Nephron (organoid): ENCODE measurements at regions not wholly inside any gene's neighbourhood (a gene's known extent, or its start where the extent isn't known, plus 50 kb on each side); places are given as distances from the start of the nearest gene placed in this dataset.

Experiments
- H3K27ac Mint-ChIP-seq, 3 experiments: 2 replicates each; pipeline ENCODE4 v1.8.0; 2020; ENCODE audit warnings: mixed read lengths in 3 of 3, mild to moderate bottlenecking in 2 of 3, moderate library complexity in 1 of 3
- H3K27me3 Mint-ChIP-seq: 2 replicates; pipeline ENCODE4 v1.8.0; 2021; ENCODE audit warnings: low read depth, mild to moderate bottlenecking, moderate library complexity, mixed read lengths
- H3K36me3 Mint-ChIP-seq: 2 replicates; pipeline ENCODE4 v1.8.0; 2020; ENCODE audit warnings: low read depth, mixed read lengths
- H3K4me1 Mint-ChIP-seq: 2 replicates; pipeline ENCODE4 v1.8.0; 2020; ENCODE audit warnings: mixed read lengths
- H3K4me3 Mint-ChIP-seq, 3 experiments: 2 replicates each; pipeline ENCODE4 v1.8.0; 2020; ENCODE audit warnings: mild to moderate bottlenecking in 3 of 3, mixed read lengths in 3 of 3, moderate library complexity in 2 of 3
- H3K9me3 Mint-ChIP-seq: 2 replicates; pipeline ENCODE4 v1.8.0; 2020; ENCODE audit warnings: mixed read lengths
- TF ChIP-seq, protein P1 (sequence below), 3 experiments: fragments of 200-600 bp; sonication (generic); IDR thresholded peaks; one replicate each; pipeline ENCODE4 v1.5.0; 2021; ENCODE audit warnings: antibody characterized with exemption in 3 of 3; ENCODE audit not compliant: unreplicated experiment in 3 of 3

DNA sequence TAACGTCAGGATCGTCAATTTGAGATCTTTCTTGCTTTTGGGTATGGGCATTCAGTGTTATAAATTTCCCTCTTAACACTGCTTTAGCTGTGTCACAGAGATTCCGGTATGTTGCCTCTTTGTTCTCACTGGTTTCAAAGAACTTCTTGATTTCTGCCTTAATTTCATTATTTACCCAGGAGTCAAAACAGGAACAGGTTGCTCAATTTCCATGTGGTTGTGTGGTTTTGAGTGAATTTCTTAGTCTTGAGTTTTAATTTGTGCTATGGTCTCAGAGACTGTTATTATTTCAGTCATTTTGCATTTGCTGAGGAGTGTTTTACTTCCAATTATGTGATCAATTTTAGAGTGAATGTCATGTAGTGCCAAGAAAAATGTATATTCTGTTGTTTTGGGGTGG is 153.1 kb downstream of the PCDH17 start:
- H3K9me3 Mint-ChIP-seq = peaks cover 8% of the 10 kb centered on the region
- H3K4me1 Mint-ChIP-seq = no peaks in the 10 kb centered on the region
- H3K4me3 Mint-ChIP-seq = no peak overlapping the region
- H3K36me3 Mint-ChIP-seq = no peaks in the 10 kb centered on the region
- no peaks in the 10 kb centered on the region for H3K27me3 Mint-ChIP-seq
- TF ChIP-seq, protein P1, sequence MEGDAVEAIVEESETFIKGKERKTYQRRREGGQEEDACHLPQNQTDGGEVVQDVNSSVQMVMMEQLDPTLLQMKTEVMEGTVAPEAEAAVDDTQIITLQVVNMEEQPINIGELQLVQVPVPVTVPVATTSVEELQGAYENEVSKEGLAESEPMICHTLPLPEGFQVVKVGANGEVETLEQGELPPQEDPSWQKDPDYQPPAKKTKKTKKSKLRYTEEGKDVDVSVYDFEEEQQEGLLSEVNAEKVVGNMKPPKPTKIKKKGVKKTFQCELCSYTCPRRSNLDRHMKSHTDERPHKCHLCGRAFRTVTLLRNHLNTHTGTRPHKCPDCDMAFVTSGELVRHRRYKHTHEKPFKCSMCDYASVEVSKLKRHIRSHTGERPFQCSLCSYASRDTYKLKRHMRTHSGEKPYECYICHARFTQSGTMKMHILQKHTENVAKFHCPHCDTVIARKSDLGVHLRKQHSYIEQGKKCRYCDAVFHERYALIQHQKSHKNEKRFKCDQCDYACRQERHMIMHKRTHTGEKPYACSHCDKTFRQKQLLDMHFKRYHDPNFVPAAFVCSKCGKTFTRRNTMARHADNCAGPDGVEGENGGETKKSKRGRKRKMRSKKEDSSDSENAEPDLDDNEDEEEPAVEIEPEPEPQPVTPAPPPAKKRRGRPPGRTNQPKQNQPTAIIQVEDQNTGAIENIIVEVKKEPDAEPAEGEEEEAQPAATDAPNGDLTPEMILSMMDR (IDR thresholded peaks at IDR 0.05; ENCODE audit: unreplicated experiment in 3 of 3) = no peak
- no peak overlapping the region for H3K27ac Mint-ChIP-seq

DNA sequence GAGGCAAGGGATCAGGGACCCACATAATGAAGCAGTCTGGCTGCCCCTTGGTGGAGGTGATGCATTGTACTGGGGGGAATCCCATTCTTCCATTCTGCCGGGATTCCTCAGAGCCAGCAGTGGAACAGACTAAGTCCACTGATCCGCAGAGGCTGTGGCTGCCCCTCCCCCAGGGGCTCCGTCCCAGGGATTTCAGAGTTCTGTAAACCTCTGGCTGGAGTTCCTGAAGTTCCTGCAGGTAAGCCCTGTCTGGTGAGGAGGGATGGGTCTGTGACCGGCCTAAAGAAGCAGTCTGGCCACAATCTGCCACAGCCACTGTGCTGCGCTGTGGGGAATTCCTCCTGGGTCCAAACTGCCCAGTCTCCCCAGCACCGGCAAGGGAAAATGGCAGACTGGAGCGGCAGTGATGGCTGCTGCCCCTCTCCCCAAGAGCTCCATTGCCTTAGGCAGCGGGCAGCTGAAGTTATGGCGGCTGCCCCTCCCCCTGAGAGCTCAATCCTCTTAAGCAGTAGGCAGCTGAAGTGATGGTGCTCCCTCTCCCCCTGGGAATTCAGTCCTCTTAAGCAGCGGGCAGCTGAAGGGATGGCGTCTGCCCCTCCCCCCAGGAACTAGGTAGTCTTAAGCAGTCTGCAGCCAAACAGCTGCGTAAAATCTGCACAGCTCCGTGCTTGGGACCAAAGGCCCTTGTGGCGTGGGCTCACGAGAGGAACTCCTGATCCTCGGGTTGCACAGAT is 155.7 kb downstream of the PCDH17 start:
- no peaks in the 10 kb centered on the region for H3K27me3 Mint-ChIP-seq
- no peak overlapping the region for H3K4me3 Mint-ChIP-seq
- peaks cover 8% of the 10 kb centered on the region for H3K9me3 Mint-ChIP-seq
- TF ChIP-seq, protein P1 (IDR thresholded peaks at IDR 0.05; ENCODE audit: unreplicated experiment in 3 of 3) = no peak
- no peaks in the 10 kb centered on the region for H3K36me3 Mint-ChIP-seq
- H3K27ac Mint-ChIP-seq = no peak overlapping the region
- H3K4me1 Mint-ChIP-seq = no peaks in the 10 kb centered on the region

DNA sequence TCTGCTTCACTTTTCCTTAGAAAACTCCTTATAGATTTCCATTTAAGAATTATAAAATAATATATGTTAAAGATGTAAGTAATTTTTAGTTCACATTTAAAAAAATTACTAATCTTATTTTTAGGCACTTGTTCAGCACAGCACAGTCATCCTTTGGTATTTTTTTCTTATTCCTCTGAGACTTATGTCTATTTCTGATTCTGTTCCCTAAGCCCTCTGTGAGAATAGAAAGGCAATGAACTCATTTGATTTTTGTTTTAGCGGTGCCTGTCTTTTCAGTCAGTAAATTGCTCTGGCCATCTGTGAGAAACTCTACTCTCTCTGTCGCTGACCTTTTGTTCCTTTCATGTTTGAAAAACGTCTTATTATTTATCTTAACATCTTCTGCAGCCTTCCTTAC is 168.1 kb downstream of the PCDH17 start:
- Mint-ChIP-seq H3K9me3 (no peaks in the 10 kb centered on the region), H3K4me3 (no peak overlapping the region), H3K36me3 (no peaks in the 10 kb centered on the region), H3K27ac (no peak overlapping the region), H3K27me3 (no peaks in the 10 kb centered on the region), H3K4me1 (peaks cover 6% of the 10 kb centered on the region)
- TF ChIP-seq, protein P1 (IDR thresholded peaks at IDR 0.05; ENCODE audit: unreplicated experiment in 3 of 3) = no peak

DNA sequence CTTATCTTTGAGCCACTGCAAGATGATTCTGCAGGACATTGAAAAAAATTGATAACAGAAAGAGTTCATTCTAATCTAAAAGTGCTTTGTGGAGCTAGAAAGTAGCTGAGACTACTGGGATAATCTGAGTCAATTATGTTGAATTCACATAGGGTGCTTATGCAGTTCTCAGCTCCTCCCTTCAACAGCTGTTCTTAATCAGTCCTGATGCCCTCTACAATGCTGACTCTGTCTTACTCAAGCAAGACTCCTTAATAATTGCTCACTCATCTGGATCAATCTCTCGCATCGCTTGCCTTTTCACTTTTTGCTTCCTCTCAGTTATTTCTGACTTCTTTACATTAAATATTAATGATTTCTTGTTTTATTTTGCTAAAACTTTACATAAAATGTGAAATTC is 182.1 kb downstream of the PCDH17 start:
- Mint-ChIP-seq H3K27ac (peak overlapping the region; percentile 33 to 61 (median 39)), H3K4me1 (peaks cover 13% of the 10 kb centered on the region), H3K9me3 (peaks cover 18% of the 10 kb centered on the region), H3K36me3 (no peaks in the 10 kb centered on the region), H3K27me3 (no peaks in the 10 kb centered on the region), H3K4me3 (no peak overlapping the region)
- TF ChIP-seq, protein P1 (IDR thresholded peaks at IDR 0.05; ENCODE audit: unreplicated experiment in 3 of 3) = no peak

- no peak overlapping the region for H3K4me3 Mint-ChIP-seq
Observed at GRCh38 chr13:57815600-57815999, 184.1 kb downstream of the PCDH17 start.

More at GRCh38 chr13:57815600-57815999, 184.1 kb downstream of the PCDH17 start:
- no peaks in the 10 kb centered on the region for H3K27me3 Mint-ChIP-seq
- TF ChIP-seq, protein P1 (IDR thresholded peaks at IDR 0.05; ENCODE audit: unreplicated experiment in 3 of 3) = no peak
- peaks cover 13% of the 10 kb centered on the region for H3K4me1 Mint-ChIP-seq
- H3K36me3 Mint-ChIP-seq = no peaks in the 10 kb centered on the region
- no peak overlapping the region for H3K27ac Mint-ChIP-seq
- peaks cover 9% of the 10 kb centered on the region for H3K9me3 Mint-ChIP-seq
